H1 (cell line): ENCODE measurements at regions not wholly inside any gene's neighbourhood (a gene's known extent, or its start where the extent isn't known, plus 50 kb on each side); places are given as distances from the start of the nearest gene placed in this dataset.

Experiments
- CHD1 ChIP-seq: IDR thresholded peaks from 2 replicates; pipeline ENCODE4 v1.6.1; 2012; ENCODE audit warnings: low read depth, low read length, improper control_type of control experiment
- CHD7 ChIP-seq: fragments of 300-600 bp; sonication (generic); IDR thresholded peaks from 2 replicates; pipeline ENCODE4 v1.7.1; 2012; ENCODE audit warnings: low read length, moderate library complexity, mild to moderate bottlenecking, inconsistent platforms; ENCODE audit not compliant: insufficient replicate concordance
- CTBP2 ChIP-seq: IDR thresholded peaks from 2 replicates; pipeline ENCODE4 v1.7.0; 2011; ENCODE audit warnings: borderline replicate concordance, mild to moderate bottlenecking, moderate library complexity, mixed read lengths, low read length; ENCODE audit not compliant: insufficient read depth, insufficient read length
- CTCF ChIP-seq, 3 experiments: IDR thresholded peaks; 1 replicate in 2 of 3; 2 replicates in 1 of 3; pipeline versions ENCODE4 v1.5.1 to v1.6.1; 2011; ENCODE audit warnings: low read length in 3 of 3, mild to moderate bottlenecking in 3 of 3, inconsistent platforms in 2 of 3, low read depth in 1 of 3, moderate library complexity in 1 of 3; ENCODE audit not compliant: insufficient read depth in 1 of 3; ENCODE audit errors: control extremely low read depth in 1 of 3
- FOSL1 ChIP-seq: IDR thresholded peaks from 2 replicates; pipeline ENCODE4 v1.6.1; 2011; ENCODE audit warnings: mild to moderate bottlenecking, low read depth, low read length, moderate library complexity; ENCODE audit not compliant: insufficient read depth
- JUN ChIP-seq: IDR thresholded peaks from 2 replicates; pipeline ENCODE4 v1.6.1; 2011; ENCODE audit warnings: low read depth, mild to moderate bottlenecking, improper control_type of control experiment, low read length
- KDM4A ChIP-seq: IDR thresholded peaks from one replicate; pipeline ENCODE4 v1.7.1; 2012; ENCODE audit warnings: low read depth, mild to moderate bottlenecking, moderate library complexity, low read length, inconsistent platforms; ENCODE audit not compliant: severe bottlenecking
- NANOG ChIP-seq: IDR thresholded peaks from 2 replicates; pipeline ENCODE4 v1.6.1; 2011; ENCODE audit warnings: low read length, low read depth, mild to moderate bottlenecking, inconsistent platforms; ENCODE audit not compliant: insufficient read depth, poor library complexity, severe bottlenecking
- SP4 ChIP-seq: IDR thresholded peaks from 2 replicates; pipeline ENCODE4 v1.6.1; 2012; ENCODE audit warnings: low read length, inconsistent platforms

- no peak for TF ChIP-seq CHD7
- no peak for TF ChIP-seq KDM4A
- no peak for TF ChIP-seq NANOG
- no peak for TF ChIP-seq CHD1
- TF ChIP-seq FOSL1: no peak
- no peak for TF ChIP-seq CTBP2
- TF ChIP-seq CTCF (IDR thresholded peaks at IDR 0.05; ENCODE audit: control extremely low read depth in 1 of 3, insufficient read depth in 1 of 3, low read depth in 1 of 3, low read length in 3 of 3): no peak
- no peak for TF ChIP-seq SP4
- no peak for TF ChIP-seq JUN
Observed at GRCh38 chr21:14319805-14320204, 63.1 kb downstream of the HSPA13 start (continued).
